HepG2 (cell line): ENCODE measurements at regions not wholly inside any gene's neighbourhood (a gene's known extent, or its start where the extent isn't known, plus 50 kb on each side); places are given as distances from the start of the nearest gene placed in this dataset.
A peak's percentile ranks its signal among the peaks of the same experiment; 100 is the strongest.

Experiments
- ATAC-seq: fragments of 200-7000 bp; cut with Tn5 transposase; 3 replicates; pipeline ENCODE4 v1.9.1; 2020; ENCODE audit warnings: mild to moderate bottlenecking, moderate library complexity
- BruUV-seq: library from RNA; stranded (reverse); fragments of 400-500 nt; replicated peaks from 2 replicates; lab custom pipeline; 2021; lab: Mats Ljungman, UMichigan
- CTCF ChIA-PET: fragments of 300-600 bp; formaldehyde crosslinking; extraction: SDS; loops from one replicate; lab custom pipeline; 2021; ENCODE audit warnings: low total read pairs, inconsistent platforms, low intra/inter-chr PET ratio; lab: Yijun Ruan, JAX
- POLR2A ChIA-PET: fragments of 350-600 bp; sonication (Branson Sonifier 250); formaldehyde crosslinking; loops from one replicate; lab custom pipeline; 2020; ENCODE audit warnings: antibody characterized with exemption, inconsistent platforms; lab: Yijun Ruan, JAX
- DNase-seq: peaks from one replicate; pipeline ENCODE4 v3.0.0-alpha.2; 2015; ENCODE audit warnings: low spot score
- FAIRE-seq: peaks from 3 replicates; lab custom pipeline; 2011; peaks lifted over from hg19 to GRCh38; lab: Jason Lieb, UNC
- H2AFZ ChIP-seq: one replicate; pipeline ENCODE4 v1.6.1; 2011; ENCODE audit warnings: low read length, inconsistent platforms
- H3K27ac ChIP-seq: fragments of 300-600 bp; 3 replicates; pipeline ENCODE4 v1.8.0; 2011; ENCODE audit warnings: mixed run types, mild to moderate bottlenecking, mixed read lengths, low read length, inconsistent platforms; ENCODE audit not compliant: insufficient read depth; ENCODE audit errors: extremely low read length
- H3K27me3 ChIP-seq, 2 experiments: fragments of 200-600 bp in 1 of 2; 2 replicates in 1 of 2; 3 replicates in 1 of 2; pipeline versions ENCODE4 v1.6.0 to v1.8.0; 2011; ENCODE audit warnings: low read length in 2 of 2, mild to moderate bottlenecking in 2 of 2, moderate library complexity in 2 of 2, inconsistent platforms in 1 of 2; ENCODE audit not compliant: insufficient read depth in 2 of 2, control insufficient read depth in 1 of 2
- H3K36me3 ChIP-seq, 2 experiments: fragments of 200-600 bp in 1 of 2; replicated peaks in 1 of 2; 2 replicates in 1 of 2; 3 replicates in 1 of 2; pipeline versions ENCODE4 v1.5.1 to v1.8.0; 2011; ENCODE audit warnings: low read length in 2 of 2, inconsistent platforms in 1 of 2; ENCODE audit not compliant: insufficient read depth in 2 of 2, control insufficient read depth in 1 of 2
- H3K4me1 ChIP-seq: 2 replicates; pipeline ENCODE4 v1.5.1; 2012; ENCODE audit warnings: low read length, inconsistent platforms; ENCODE audit not compliant: insufficient read depth
- H3K4me2 ChIP-seq: 2 replicates; pipeline ENCODE4 v1.6.0; 2011; ENCODE audit warnings: low read depth, low read length, inconsistent platforms
- H3K4me3 ChIP-seq, 3 experiments: fragments of 200-600 bp in 1 of 3; sonication (generic), shearing (Covaris generic) in 1 of 3; replicated peaks in 1 of 3; 2 replicates each; pipeline ENCODE4 v1.5.1; 2011 to 2016; ENCODE audit warnings: low read length in 3 of 3, inconsistent platforms in 2 of 3, low read depth in 2 of 3, mild to moderate bottlenecking in 2 of 3, control low read depth in 1 of 3, mixed read lengths in 1 of 3; ENCODE audit not compliant: insufficient read depth in 1 of 3
- H3K79me2 ChIP-seq: one replicate; pipeline ENCODE4 v1.6.1; 2011; ENCODE audit warnings: low read length, inconsistent platforms; ENCODE audit not compliant: insufficient read depth
- H3K9ac ChIP-seq: 2 replicates; pipeline ENCODE4 v1.6.0; 2011; ENCODE audit warnings: mild to moderate bottlenecking, low read depth, low read length, inconsistent platforms; ENCODE audit not compliant: insufficient read depth
- H3K9me3 ChIP-seq: 2 replicates; pipeline ENCODE4 v1.5.1; 2012; ENCODE audit warnings: mild to moderate bottlenecking, low read length
- H4K20me1 ChIP-seq: 2 replicates; pipeline ENCODE4 v1.6.0; 2011; ENCODE audit warnings: inconsistent platforms, mild to moderate bottlenecking, low read length, moderate library complexity; ENCODE audit not compliant: insufficient read depth
- AGO1 ChIP-seq: fragments of 200-400 bp; formaldehyde crosslinking; IDR thresholded peaks from 2 replicates; pipeline ENCODE4 v1.6.1; 2017; ENCODE audit warnings: mild to moderate bottlenecking, low read depth, low read length, moderate library complexity; ENCODE audit not compliant: poor library complexity, severe bottlenecking
- CSRNP2 ChIP-seq: sonication (generic); formaldehyde crosslinking; conservative IDR thresholded peaks from 2 replicates; pipeline ENCODE4 v1.8.0; 2022; ENCODE audit warnings: low read depth, missing genetic modification reagents
- FOXA3 ChIP-seq: IDR thresholded peaks from 2 replicates; pipeline ENCODE4 v1.6.1; 2016; ENCODE audit warnings: missing genetic modification reagents, missing compliant biosample characterization
- KLF6 ChIP-seq: IDR thresholded peaks from 2 replicates; pipeline ENCODE4 v1.8.0; 2016; ENCODE audit warnings: missing biosample characterization, missing genetic modification reagents
- MXI1 ChIP-seq: IDR thresholded peaks from 3 replicates; pipeline ENCODE4 v1.6.1; 2012; ENCODE audit warnings: low read depth, low read length, inconsistent platforms, borderline replicate concordance
- NCOA1 ChIP-seq: sonication (generic); formaldehyde crosslinking; IDR thresholded peaks from 2 replicates; pipeline ENCODE4 v1.9.0; 2021; ENCODE audit warnings: missing genetic modification reagents
- NKX3-1 ChIP-seq: sonication (generic); formaldehyde crosslinking; IDR thresholded peaks from 2 replicates; pipeline ENCODE4 v1.5.0; 2020; ENCODE audit warnings: missing genetic modification reagents
- NRL ChIP-seq: sonication (generic); formaldehyde crosslinking; IDR thresholded peaks from 2 replicates; pipeline ENCODE4 v1.5.0; 2020; ENCODE audit warnings: missing genetic modification reagents, mild to moderate bottlenecking, moderate library complexity, borderline replicate concordance
- PCBP1 ChIP-seq: fragments of 200-400 bp; formaldehyde crosslinking; IDR thresholded peaks from 2 replicates; pipeline ENCODE4 v1.6.1; 2017; ENCODE audit warnings: mild to moderate bottlenecking, low read depth, low read length, borderline replicate concordance
- PHB2 ChIP-seq: fragments of 450-650 bp; IDR thresholded peaks from 2 replicates; pipeline ENCODE4 v1.6.1; 2018; ENCODE audit not compliant: partially characterized antibody
- ZNF34 ChIP-seq: sonication (generic); formaldehyde crosslinking; IDR thresholded peaks from 2 replicates; pipeline ENCODE4 v1.4.0; 2020; ENCODE audit warnings: mild to moderate bottlenecking, missing genetic modification reagents, borderline replicate concordance
- ZNF546 ChIP-seq: sonication (generic); formaldehyde crosslinking; conservative IDR thresholded peaks from 2 replicates; pipeline ENCODE4 v1.8.1; 2023; ENCODE audit warnings: mild to moderate bottlenecking, missing genetic modification reagents
- ZNF720 ChIP-seq: sonication (generic); formaldehyde crosslinking; IDR thresholded peaks from 2 replicates; pipeline ENCODE4 v1.4.0; 2020; ENCODE audit warnings: missing genetic modification reagents
- ZNF768 ChIP-seq: sonication (generic); formaldehyde crosslinking; IDR thresholded peaks from 2 replicates; pipeline ENCODE4 v1.4.0; 2020; ENCODE audit warnings: missing genetic modification reagents
- WGBS: methylation state at CpG from one replicate; pipeline ENCODE4 v1.1.6; 2017; ENCODE audit warnings: low lambda C conversion rate; 5-methylcytosine and 5-hydroxymethylcytosine counted together
- in situ Hi-C: cut with HindIII; loops from 2 replicates; pipeline ENCODE4 v1.10.0; 2017; ENCODE audit warnings: low pct_unique_long_range_greater_than_20kb; ENCODE audit not compliant: extremely low pct_ligation_motif_present
- intact Hi-C: fragments of 100-400 bp; cut with micrococcal nuclease; formaldehyde crosslinking; loops from one replicate; pipeline ENCODE4 v1.10.0; 2022; ENCODE audit not compliant: unreplicated experiment
- TF ChIP-seq, protein P1 (sequence below): IDR thresholded peaks from 2 replicates; pipeline ENCODE4 v1.6.1; 2016; ENCODE audit warnings: missing biosample characterization, missing genetic modification reagents, low read depth

DNA sequence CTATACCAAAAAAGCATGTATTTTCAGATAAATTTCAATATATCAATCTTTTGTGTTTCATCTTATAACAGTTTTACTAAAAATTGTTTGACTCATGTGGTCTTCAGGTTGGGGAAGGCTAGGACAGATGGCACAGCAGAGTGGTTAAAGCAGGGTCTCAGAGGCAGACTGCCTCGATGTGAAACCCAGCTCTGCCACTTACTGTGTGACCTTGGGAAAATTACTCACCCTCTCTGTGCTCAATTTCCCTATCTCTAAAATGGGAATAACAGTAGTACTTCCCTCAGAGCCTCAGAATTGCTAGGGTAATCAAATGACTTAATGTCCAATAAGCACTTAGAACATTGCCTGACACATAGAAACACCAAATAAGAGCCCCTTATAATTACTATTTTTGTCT is 262.1 kb upstream of the FMN2 start:
- no peaks in the 10 kb centered on the region for H3K4me1 ChIP-seq
- no peaks in the 10 kb centered on the region for H3K9me3 ChIP-seq
- H3K4me3 ChIP-seq, result no peak overlapping the region
- no peaks in the 10 kb centered on the region for H3K27me3 ChIP-seq
- WGBS, result 0% methylated on average over 1 of the region's 1 CpG
- in situ Hi-C loops (no loop called here), intact Hi-C loops (no loop called here)
- BruUV-seq, result no TSS peak
- no peak overlapping the region for H3K4me2 ChIP-seq
- ChIA-PET CTCF (no interaction called here), POLR2A (no interaction called here)
- H4K20me1 ChIP-seq, result no peaks in the 10 kb centered on the region
- H3K36me3 ChIP-seq, result no peaks in the 10 kb centered on the region
- no peak overlapping the region for H2AFZ ChIP-seq
- H3K79me2 ChIP-seq, result no peaks in the 10 kb centered on the region
- DNase-seq (no peak), ATAC-seq (no peak), FAIRE-seq (no peak)
- no peak overlapping the region for H3K9ac ChIP-seq
- H3K27ac ChIP-seq, result no peak overlapping the region
- no peak for TF ChIP-seq ZNF546 (CRISPR knock-in tag)
- TF ChIP-seq, protein P1, sequence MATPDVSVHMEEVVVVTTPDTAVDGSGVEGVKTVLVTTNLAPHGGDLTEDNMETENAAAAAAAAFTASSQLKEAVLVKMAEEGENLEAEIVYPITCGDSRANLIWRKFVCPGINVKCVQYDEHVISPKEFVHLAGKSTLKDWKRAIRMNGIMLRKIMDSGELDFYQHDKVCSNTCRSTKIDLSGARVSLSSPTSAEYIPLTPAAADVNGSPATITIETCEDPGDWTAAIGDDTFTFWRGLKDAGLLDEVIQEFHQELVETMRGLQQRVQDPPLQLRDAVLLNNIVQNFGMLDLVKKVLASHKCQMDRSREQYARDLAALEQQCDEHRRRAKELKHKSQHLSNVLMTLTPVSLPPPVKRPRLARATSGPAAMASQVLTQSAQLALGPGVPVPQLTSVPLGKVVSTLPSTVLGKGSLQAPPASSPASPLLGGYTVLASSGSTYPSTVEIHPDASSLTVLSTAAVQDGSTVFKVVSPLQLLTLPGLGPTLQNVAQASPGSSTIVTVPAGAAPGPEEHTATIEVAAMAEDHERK (CRISPR knock-in tag), result no peak
- TF ChIP-seq FOXA3 (CRISPR knock-in tag), result no peak
- TF ChIP-seq NCOA1 (CRISPR knock-in tag), result no peak
- peak; percentile 23; the same call in 1 of the 2 replicates for TF ChIP-seq ZNF768 (CRISPR knock-in tag)
- TF ChIP-seq PHB2, result no peak

DNA sequence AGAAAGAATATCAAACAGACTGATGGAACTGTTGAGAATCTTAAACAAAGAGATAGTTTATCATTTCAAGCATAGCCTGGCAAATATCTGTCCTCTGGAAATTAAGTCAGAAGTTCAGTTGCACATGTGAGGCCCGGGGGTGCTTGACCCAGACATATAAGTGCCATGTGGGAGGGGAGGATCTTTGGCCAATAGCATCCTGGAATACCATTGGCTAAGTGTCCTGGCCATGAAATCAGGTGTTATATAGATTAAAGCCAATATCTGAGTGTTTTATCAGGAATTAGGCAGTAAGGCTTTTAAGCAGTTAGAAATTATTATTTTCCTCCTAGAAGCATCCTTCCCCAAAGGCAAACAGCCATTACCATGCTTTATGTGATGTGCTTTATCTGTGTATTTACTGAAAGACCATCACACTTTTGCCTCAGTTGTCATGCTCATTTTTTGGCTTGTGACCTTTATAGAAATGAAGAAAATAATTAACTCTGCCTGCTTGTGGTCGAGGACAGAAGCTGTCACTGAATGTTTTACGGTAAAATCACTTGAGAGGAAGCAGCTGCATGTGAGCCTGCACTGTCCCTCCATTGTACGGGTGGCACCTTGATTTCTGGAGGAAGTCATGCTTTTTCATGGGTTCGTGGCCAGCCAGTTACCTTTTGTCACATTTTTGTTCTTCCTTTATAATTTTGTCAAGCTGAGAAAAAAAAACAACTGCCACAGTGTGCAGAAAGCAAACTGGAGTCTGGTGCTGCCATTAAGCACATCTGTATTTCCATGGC is 259.9 kb upstream of the FMN2 start:
- intact Hi-C loops, result no loop called here
- no peak for FAIRE-seq
- Histone ChIP-seq H3K9ac (no peak overlapping the region), H3K27me3 (no peaks in the 10 kb centered on the region), H3K4me2 (no peak overlapping the region), H3K27ac (no peak overlapping the region), H3K4me1 (no peaks in the 10 kb centered on the region), H4K20me1 (no peaks in the 10 kb centered on the region)
- ChIA-PET POLR2A (no interaction called here), CTCF (no interaction called here)
- TF ChIP-seq PCBP1, result no peak
- no peak for TF ChIP-seq CSRNP2 (CRISPR knock-in tag)
- TF ChIP-seq ZNF720 (CRISPR knock-in tag), result no peak
- no peak for TF ChIP-seq MXI1
- TF ChIP-seq ZNF34 (CRISPR knock-in tag), result no peak
- TF ChIP-seq NRL (CRISPR knock-in tag), result no peak
- TF ChIP-seq AGO1, result no peak
- TF ChIP-seq NKX3-1 (CRISPR knock-in tag), result no peak
- TF ChIP-seq KLF6 (CRISPR knock-in tag), result no peak
- TF ChIP-seq, all 625 proteins: peak for 0
- Histone ChIP-seq H2AFZ (no peak overlapping the region), H3K79me2 (no peaks in the 10 kb centered on the region), H3K36me3 (no peaks in the 10 kb centered on the region), H3K4me3 (no peak overlapping the region), H3K9me3 (no peaks in the 10 kb centered on the region)
- in situ Hi-C loops, result no loop called here
- WGBS, result 0% methylated on average over 5 of the region's 5 CpGs
- ATAC-seq (no peak), DNase-seq (no peak)
- no TSS peak for BruUV-seq
